Sigmoid colon (tissue), 6 donors: ENCODE measurements at regions not wholly inside any gene's neighbourhood (a gene's known extent, or its start where the extent isn't known, plus 50 kb on each side); places are given as distances from the start of the nearest gene placed in this dataset.

Source experiments
- DNase-seq: peaks from one replicate; pipeline ENCODE4 v3.0.0-alpha.2; 2019
- H3K27ac ChIP-seq, 4 donors: fragments of 200-600 bp; sonication (generic); one replicate each; pipeline ENCODE4 v1.5.1; 2016 to 2019; ENCODE audit warnings: mild to moderate bottlenecking in 1 of 4
- H3K27me3 ChIP-seq, 3 donors: fragments of 200-600 bp; sonication (generic); one replicate each; pipeline ENCODE4 v1.5.1; 2019; ENCODE audit warnings: mild to moderate bottlenecking in 1 of 3
- H3K36me3 ChIP-seq, 4 donors: fragments of 200-600 bp; sonication (generic); one replicate each; pipeline ENCODE4 v1.5.1; 2016 to 2019
- H3K4me1 ChIP-seq, 4 donors: fragments of 200-600 bp; sonication (generic); one replicate each; pipeline ENCODE4 v1.5.1; 2017 to 2019
- H3K4me3 ChIP-seq, 4 donors: fragments of 200-600 bp; sonication (generic); one replicate each; pipeline ENCODE4 v1.5.1; 2017 to 2019; ENCODE audit warnings: mild to moderate bottlenecking in 2 of 4, moderate library complexity in 1 of 4
- H3K9me3 ChIP-seq, 4 donors: fragments of 200-600 bp in 3 of 4; sonication (generic) in 3 of 4; one replicate each; pipeline versions ENCODE4 v1.5.1 to v1.6.1; 2013 to 2019
- EP300 ChIP-seq, 4 donors: sonication (generic); formaldehyde crosslinking; IDR thresholded peaks; one replicate each; pipeline ENCODE4 v1.6.1; 2017; ENCODE audit warnings: antibody characterized with exemption in 4 of 4
- POLR2A ChIP-seq, 2 donors: fragments of 450-650 bp; IDR thresholded peaks; one replicate each; pipeline ENCODE4 v1.6.1; 2016; ENCODE audit warnings: antibody characterized with exemption in 2 of 2, mild to moderate bottlenecking in 2 of 2, moderate library complexity in 2 of 2
- POLR2AphosphoS5 ChIP-seq, 4 donors: sonication (generic); formaldehyde crosslinking; IDR thresholded peaks; one replicate each; pipeline ENCODE4 v1.6.1; 2017; ENCODE audit warnings: antibody characterized with exemption in 4 of 4
- WGBS, 2 donors: extraction: QIAGEN DNeasy Blood & Tissue Kit; methylation state at CpG; one replicate each; pipeline ENCODE4 v1.1.7; 2013; 5-methylcytosine and 5-hydroxymethylcytosine counted together
- intact Hi-C: fragments of 100-400 bp; cut with DNase I; formaldehyde crosslinking; loops from one replicate; pipeline ENCODE4 v1.15.1; 2023
- TF ChIP-seq, protein P1 (sequence below), 4 experiments: fragments of 450-650 bp in 3 of 4; fragments of 200-600 bp in 1 of 4; IDR thresholded peaks; one replicate each; pipeline ENCODE4 v1.5.1; 2016 to 2019; ENCODE audit warnings: antibody characterized with exemption in 4 of 4, mild to moderate bottlenecking in 3 of 4, moderate library complexity in 2 of 4
- donor health status: healthy with polysubstance abuse.
- donor health status: healthy.

- TF ChIP-seq, protein P1, sequence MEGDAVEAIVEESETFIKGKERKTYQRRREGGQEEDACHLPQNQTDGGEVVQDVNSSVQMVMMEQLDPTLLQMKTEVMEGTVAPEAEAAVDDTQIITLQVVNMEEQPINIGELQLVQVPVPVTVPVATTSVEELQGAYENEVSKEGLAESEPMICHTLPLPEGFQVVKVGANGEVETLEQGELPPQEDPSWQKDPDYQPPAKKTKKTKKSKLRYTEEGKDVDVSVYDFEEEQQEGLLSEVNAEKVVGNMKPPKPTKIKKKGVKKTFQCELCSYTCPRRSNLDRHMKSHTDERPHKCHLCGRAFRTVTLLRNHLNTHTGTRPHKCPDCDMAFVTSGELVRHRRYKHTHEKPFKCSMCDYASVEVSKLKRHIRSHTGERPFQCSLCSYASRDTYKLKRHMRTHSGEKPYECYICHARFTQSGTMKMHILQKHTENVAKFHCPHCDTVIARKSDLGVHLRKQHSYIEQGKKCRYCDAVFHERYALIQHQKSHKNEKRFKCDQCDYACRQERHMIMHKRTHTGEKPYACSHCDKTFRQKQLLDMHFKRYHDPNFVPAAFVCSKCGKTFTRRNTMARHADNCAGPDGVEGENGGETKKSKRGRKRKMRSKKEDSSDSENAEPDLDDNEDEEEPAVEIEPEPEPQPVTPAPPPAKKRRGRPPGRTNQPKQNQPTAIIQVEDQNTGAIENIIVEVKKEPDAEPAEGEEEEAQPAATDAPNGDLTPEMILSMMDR (IDR thresholded peaks at IDR 0.05) = no peak
- intact Hi-C loops = no loop called here
- WGBS, 2 donors = 54 to 74% methylated on average over 4 of the region's 4 CpGs
Measured at GRCh38 chr3:181868576-181869082, 156.9 kb downstream of the SOX2 start.

GRCh38 chr3:181872887-181873286, 161.2 kb downstream of the SOX2 start:
- intact Hi-C loops = no loop called here
- Histone ChIP-seq H3K9me3 (no peaks in the 10 kb centered on the region), H3K4me3 (no peak overlapping the region), H3K4me1 (no peaks in the 10 kb centered on the region), H3K27me3 (no peaks in the 10 kb centered on the region), H3K27ac (no peak overlapping the region), H3K36me3 (no peaks in the 10 kb centered on the region)
- 79 to 83% methylated on average over 1 of the region's 1 CpG for WGBS, 2 donors
- TF ChIP-seq, protein P1 (IDR thresholded peaks at IDR 0.05) = no peak
- TF ChIP-seq POLR2A (IDR thresholded peaks at IDR 0.05) (no peak), POLR2AphosphoS5 (IDR thresholded peaks at IDR 0.05) (no peak), EP300 (IDR thresholded peaks at IDR 0.05) (no peak)
- DNase-seq = no peak

More at GRCh38 chr3:181868576-181869082, 156.9 kb downstream of the SOX2 start:
- H3K9me3 ChIP-seq = no peaks in the 10 kb centered on the region
- H3K27me3 ChIP-seq = no peaks in the 10 kb centered on the region
- DNase-seq = no peak
- H3K4me1 ChIP-seq = no peaks in the 10 kb centered on the region
- no peak overlapping the region for H3K4me3 ChIP-seq
- no peaks in the 10 kb centered on the region for H3K36me3 ChIP-seq
- H3K27ac ChIP-seq = no peak overlapping the region

DNA sequence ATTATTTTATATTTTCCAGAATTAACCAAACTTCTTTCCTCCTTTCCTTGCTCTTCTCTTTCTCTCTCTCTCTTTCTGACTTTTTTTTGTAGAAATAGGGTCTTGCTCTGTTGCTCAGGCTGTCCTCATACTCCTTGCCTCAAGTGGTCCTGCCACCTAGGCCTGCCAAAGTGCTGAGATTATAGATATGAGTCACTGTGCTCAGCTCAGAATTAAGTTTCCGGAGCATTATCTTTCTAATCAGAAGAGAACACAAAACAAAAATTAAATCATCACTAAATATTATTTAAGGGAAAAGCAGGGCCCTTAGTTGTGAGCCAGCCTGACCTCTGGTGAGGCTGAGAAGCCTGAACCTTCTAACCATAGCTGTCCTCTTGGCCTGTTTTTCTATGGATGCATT, 168.2 kb downstream of the SOX2 start:
- no peaks in the 10 kb centered on the region for H3K4me1 ChIP-seq
- H3K27me3 ChIP-seq = no peaks in the 10 kb centered on the region
- WGBS, 2 donors = 74 to 86% methylated on average over 1 of the region's 1 CpG
- H3K36me3 ChIP-seq = no peaks in the 10 kb centered on the region
- DNase-seq = no peak
- H3K27ac ChIP-seq = no peak overlapping the region
- intact Hi-C loops = no loop called here
- H3K9me3 ChIP-seq = no peaks in the 10 kb centered on the region
- TF ChIP-seq POLR2A (IDR thresholded peaks at IDR 0.05) (no peak), POLR2AphosphoS5 (IDR thresholded peaks at IDR 0.05) (no peak), EP300 (IDR thresholded peaks at IDR 0.05) (no peak)
- TF ChIP-seq, protein P1 (IDR thresholded peaks at IDR 0.05) = no peak
- no peak overlapping the region for H3K4me3 ChIP-seq

DNA sequence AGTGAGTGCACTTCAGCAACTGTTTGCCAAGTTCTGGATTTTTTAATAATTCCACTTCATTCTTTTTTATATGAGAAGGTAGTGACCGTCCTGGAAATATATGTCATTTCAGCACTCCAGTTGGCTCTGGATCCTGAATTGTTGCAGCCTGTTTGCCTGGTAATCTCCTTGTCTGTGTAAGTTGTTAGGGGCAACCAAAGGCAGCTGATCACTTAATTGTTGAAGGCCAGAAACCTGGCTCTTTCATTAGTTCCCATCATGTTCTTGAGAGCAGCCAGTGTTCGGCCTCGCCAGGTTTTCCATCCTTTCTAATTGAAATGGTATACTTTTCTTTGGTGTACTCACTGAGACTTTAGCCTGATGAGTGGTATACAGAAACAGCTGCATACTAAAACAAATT, 168.6 kb downstream of the SOX2 start:
- Histone ChIP-seq H3K27me3 (no peaks in the 10 kb centered on the region), H3K4me1 (no peaks in the 10 kb centered on the region), H3K36me3 (no peaks in the 10 kb centered on the region), H3K9me3 (no peaks in the 10 kb centered on the region), H3K27ac (no peak overlapping the region), H3K4me3 (no peak overlapping the region)
- TF ChIP-seq EP300 (IDR thresholded peaks at IDR 0.05) = no peak
- no peak for TF ChIP-seq POLR2A (IDR thresholded peaks at IDR 0.05)
- no peak for TF ChIP-seq POLR2AphosphoS5 (IDR thresholded peaks at IDR 0.05)
- TF ChIP-seq, protein P1 (IDR thresholded peaks at IDR 0.05) = no peak
- no peak for DNase-seq
- 80 to 85% methylated on average over 3 of the region's 3 CpGs for WGBS, 2 donors
- intact Hi-C loops = no loop called here

GRCh38 chr3:181881749-181882148, 170.0 kb downstream of the SOX2 start:
- TF ChIP-seq, protein P1 (IDR thresholded peaks at IDR 0.05) = no peak
- no peaks in the 10 kb centered on the region for H3K4me1 ChIP-seq
- no peaks in the 10 kb centered on the region for H3K9me3 ChIP-seq
- 36 to 51% methylated on average over 2 of the region's 2 CpGs for WGBS, 2 donors
- H3K27me3 ChIP-seq = no peaks in the 10 kb centered on the region
- H3K4me3 ChIP-seq = no peak overlapping the region
- intact Hi-C loops = no loop called here
- no peaks in the 10 kb centered on the region for H3K36me3 ChIP-seq
- no peak overlapping the region for H3K27ac ChIP-seq
- DNase-seq = no peak
